Psoas muscle (tissue), 7 donors: ENCODE measurements at regions not wholly inside any gene's neighbourhood (a gene's known extent, or its start where the extent isn't known, plus 50 kb on each side); places are given as distances from the start of the nearest gene placed in this dataset.

Experiments used
- ATAC-seq, 4 donors: fragments of 200-7000 bp; cut with Tn5 transposase; one replicate each; pipeline ENCODE4 v1.9.1; 2020; ENCODE audit warnings: moderate library complexity in 3 of 4, mild to moderate bottlenecking in 2 of 4
- DNase-seq, 2 donors: peaks; one replicate each; pipeline ENCODE4 v3.0.0-alpha.2; 2020
- H3K27ac ChIP-seq: fragments of 200-600 bp; one replicate; pipeline ENCODE4 v1.8.0; 2022
- H3K27me3 ChIP-seq, 3 donors: fragments of 200-600 bp in 1 of 3; one replicate each; pipeline versions ENCODE4 v1.6.1 to v1.8.0; 2013 to 2022; ENCODE audit warnings: low read length in 2 of 3, mild to moderate bottlenecking in 2 of 3, moderate library complexity in 1 of 3; ENCODE audit not compliant: insufficient read depth in 3 of 3
- H3K36me3 ChIP-seq, 2 donors: fragments of 200-600 bp in 1 of 2; one replicate each; pipeline versions ENCODE4 v1.6.1 to v1.8.0; 2013 to 2022; ENCODE audit warnings: low read depth in 1 of 2, mild to moderate bottlenecking in 1 of 2, moderate library complexity in 1 of 2; ENCODE audit not compliant: insufficient read depth in 1 of 2
- H3K4me1 ChIP-seq: fragments of 200-600 bp; one replicate; pipeline ENCODE4 v1.8.0; 2022
- H3K4me3 ChIP-seq: fragments of 200-600 bp; one replicate; pipeline ENCODE4 v1.8.0; 2022; ENCODE audit warnings: mild to moderate bottlenecking
- H3K9me3 ChIP-seq: fragments of 200-600 bp; one replicate; pipeline ENCODE4 v1.8.0; 2022
- WGBS, 3 donors: extraction: QIAGEN DNeasy Blood & Tissue Kit; methylation state at CpG; one replicate each; pipeline versions ENCODE4 v1.1.6 to v1.1.7; 2013; 5-methylcytosine and 5-hydroxymethylcytosine counted together
- intact Hi-C, 2 donors: fragments of 100-400 bp; cut with DNase I; formaldehyde crosslinking; loops; one replicate each; pipeline versions ENCODE4 v1.11.0 to v1.14.2; 2022
- TF ChIP-seq, protein P1 (sequence below): fragments of 200-600 bp; IDR thresholded peaks from one replicate; pipeline ENCODE4 v1.8.0; 2022; ENCODE audit warnings: antibody characterized with exemption
- donor health status: healthy with polysubstance abuse.
- donor health status: DM: no; HTN: no; CAD: no; lungs with moderate emphysema.
- donor health status: Bipolar disorder and iron deficiency.
- donor health status: healthy.
- donor health status: DM: yes; HTN: yes; CAD: no.
- donor health status: DM: no; HTN: no; CAD: no.
- donor health status: DM: yes; HTN: yes; CAD: no.

DNA sequence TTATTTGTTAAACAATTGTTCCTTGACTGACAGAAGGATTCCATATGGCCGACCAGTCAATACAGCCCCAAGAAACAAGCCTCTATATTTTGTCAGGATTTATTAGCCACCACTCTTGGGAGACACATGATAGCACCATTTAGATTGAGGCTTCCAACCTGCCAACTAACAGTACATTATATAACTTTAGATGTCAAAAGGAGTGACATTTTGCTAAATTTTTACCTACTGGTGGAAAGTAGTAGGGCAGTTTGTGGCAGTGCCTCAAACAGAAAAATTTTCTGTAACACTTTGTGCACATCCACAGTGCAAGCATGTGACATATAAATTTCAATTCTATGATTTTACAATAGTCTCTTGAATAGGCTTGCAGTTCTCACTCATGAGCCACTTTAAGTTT, 464.0 kb downstream of the TRIB2 start:
- no peaks in the 10 kb centered on the region for H3K36me3 ChIP-seq

DNA sequence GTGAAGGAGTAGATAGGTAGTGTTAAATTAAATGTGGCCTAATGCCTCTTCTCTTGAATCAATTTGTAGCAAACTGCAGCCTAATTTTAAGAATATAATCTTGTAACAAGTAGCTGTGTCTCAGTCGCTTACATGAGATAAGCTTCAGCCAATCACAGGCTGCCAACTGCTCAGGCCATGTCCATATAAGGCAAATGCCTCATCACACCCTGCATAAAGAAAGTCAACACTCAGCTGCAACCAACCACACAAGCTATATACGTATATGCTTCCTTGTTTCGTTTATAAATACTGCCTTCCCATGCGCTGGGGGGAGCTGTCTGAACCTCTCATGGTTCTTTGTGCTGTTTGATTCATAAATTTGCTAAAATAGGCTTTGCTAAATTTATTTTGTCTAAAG, 476.3 kb downstream of the TRIB2 start:
- intact Hi-C loops: no loop called here
- H3K27ac ChIP-seq: no peak overlapping the region
- no peak for ATAC-seq
- 67 to 75% (median 73%) methylated on average over 4 of the region's 4 CpGs for WGBS, 3 donors
- no peaks in the 10 kb centered on the region for H3K27me3 ChIP-seq
- no peaks in the 10 kb centered on the region for H3K4me1 ChIP-seq
- no peaks in the 10 kb centered on the region for H3K36me3 ChIP-seq
- TF ChIP-seq, protein P1, sequence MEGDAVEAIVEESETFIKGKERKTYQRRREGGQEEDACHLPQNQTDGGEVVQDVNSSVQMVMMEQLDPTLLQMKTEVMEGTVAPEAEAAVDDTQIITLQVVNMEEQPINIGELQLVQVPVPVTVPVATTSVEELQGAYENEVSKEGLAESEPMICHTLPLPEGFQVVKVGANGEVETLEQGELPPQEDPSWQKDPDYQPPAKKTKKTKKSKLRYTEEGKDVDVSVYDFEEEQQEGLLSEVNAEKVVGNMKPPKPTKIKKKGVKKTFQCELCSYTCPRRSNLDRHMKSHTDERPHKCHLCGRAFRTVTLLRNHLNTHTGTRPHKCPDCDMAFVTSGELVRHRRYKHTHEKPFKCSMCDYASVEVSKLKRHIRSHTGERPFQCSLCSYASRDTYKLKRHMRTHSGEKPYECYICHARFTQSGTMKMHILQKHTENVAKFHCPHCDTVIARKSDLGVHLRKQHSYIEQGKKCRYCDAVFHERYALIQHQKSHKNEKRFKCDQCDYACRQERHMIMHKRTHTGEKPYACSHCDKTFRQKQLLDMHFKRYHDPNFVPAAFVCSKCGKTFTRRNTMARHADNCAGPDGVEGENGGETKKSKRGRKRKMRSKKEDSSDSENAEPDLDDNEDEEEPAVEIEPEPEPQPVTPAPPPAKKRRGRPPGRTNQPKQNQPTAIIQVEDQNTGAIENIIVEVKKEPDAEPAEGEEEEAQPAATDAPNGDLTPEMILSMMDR: no peak
- no peak overlapping the region for H3K4me3 ChIP-seq
- no peak for DNase-seq
- H3K9me3 ChIP-seq: no peaks in the 10 kb centered on the region

More for the DNA sequence above, 464.0 kb downstream of the TRIB2 start:
- Histone ChIP-seq H3K9me3 (no peaks in the 10 kb centered on the region), H3K27me3 (no peaks in the 10 kb centered on the region), H3K4me1 (no peaks in the 10 kb centered on the region), H3K4me3 (no peak overlapping the region), H3K27ac (no peak overlapping the region)
- intact Hi-C loops: no loop called here
- ATAC-seq (no peak), DNase-seq (no peak)
- TF ChIP-seq, protein P1: no peak
- 82 to 90% (median 83%) methylated on average over 1 of the region's 1 CpG for WGBS, 3 donors

DNA sequence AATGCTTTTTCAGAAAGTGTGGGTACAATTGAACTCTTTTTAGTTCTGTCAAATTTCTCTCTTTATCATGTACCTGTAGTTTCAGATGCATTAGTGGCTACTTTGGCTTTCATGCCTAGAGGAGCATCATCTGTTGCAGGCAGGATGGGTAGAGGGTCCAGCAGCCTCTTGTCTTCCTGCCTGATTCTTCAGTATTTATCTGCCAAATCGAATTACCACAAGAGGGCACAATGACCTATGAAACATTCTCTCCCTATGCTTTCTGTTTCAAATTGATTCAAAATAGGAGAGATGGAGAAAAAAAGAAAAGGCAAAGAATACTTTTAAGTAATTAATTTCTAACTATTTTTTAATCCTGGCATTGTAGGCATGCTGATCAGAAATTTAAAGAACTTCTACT, 477.2 kb downstream of the TRIB2 start:
- TF ChIP-seq, protein P1: no peak
- H3K27me3 ChIP-seq: no peaks in the 10 kb centered on the region
- no peaks in the 10 kb centered on the region for H3K9me3 ChIP-seq
- intact Hi-C loops: no loop called here
- ATAC-seq (no peak), DNase-seq (no peak)
- no peak overlapping the region for H3K27ac ChIP-seq
- H3K4me3 ChIP-seq: no peak overlapping the region
- H3K4me1 ChIP-seq: no peaks in the 10 kb centered on the region
- no peaks in the 10 kb centered on the region for H3K36me3 ChIP-seq
- 2 to 11% (median 10%) methylated on average over 1 of the region's 1 CpG for WGBS, 3 donors

DNA sequence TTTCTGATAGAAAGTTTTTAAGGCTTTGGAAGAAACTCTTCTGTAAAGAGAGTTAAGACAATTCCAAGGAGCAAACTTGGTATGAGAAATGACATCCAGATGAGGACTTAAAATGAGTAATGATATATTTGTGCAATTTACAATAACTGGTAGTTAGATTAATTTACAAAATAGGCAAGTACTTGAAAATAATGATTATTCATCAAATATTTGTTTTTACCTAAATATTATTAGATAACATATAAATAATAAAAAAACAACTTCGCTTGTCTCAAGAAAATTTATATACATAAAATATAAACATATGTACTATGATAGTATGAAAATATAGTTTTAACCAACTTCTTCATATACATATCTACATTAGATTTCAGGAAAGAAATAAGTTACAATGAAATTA, 478.5 kb downstream of the TRIB2 start:
- TF ChIP-seq, protein P1: no peak
- no peak overlapping the region for H3K4me3 ChIP-seq
- no peaks in the 10 kb centered on the region for H3K36me3 ChIP-seq
- ATAC-seq (no peak), DNase-seq (no peak)
- H3K27me3 ChIP-seq: no peaks in the 10 kb centered on the region
- H3K27ac ChIP-seq: no peak overlapping the region
- intact Hi-C loops: no loop called here
- WGBS, 3 donors: 92 to 100% (median 94%) methylated on average over 1 of the region's 1 CpG
- H3K9me3 ChIP-seq: no peaks in the 10 kb centered on the region
- H3K4me1 ChIP-seq: no peaks in the 10 kb centered on the region

DNA sequence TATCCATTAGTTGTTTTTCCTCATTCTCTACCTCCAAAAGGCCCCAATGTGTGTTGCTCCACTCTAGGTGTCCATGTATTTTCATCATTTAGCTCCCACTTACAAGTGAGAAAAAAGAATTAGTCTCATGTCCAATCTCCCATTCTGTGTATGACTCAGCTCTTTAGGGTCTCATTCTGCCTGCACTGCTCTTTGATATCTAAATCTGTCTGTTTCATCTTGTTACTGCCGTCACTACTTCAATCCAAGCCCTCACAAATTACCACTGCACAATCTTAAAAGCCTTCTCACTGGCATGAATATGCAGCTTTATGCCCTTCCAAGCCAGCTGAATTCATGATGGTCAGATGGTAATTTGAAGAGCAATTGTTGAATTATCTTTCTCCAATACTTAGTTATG, 480.5 kb downstream of the TRIB2 start:
- ATAC-seq (no peak), DNase-seq (no peak)
- H3K9me3 ChIP-seq: no peaks in the 10 kb centered on the region
- intact Hi-C loops: no loop called here
- no peak overlapping the region for H3K27ac ChIP-seq
- 43 to 50% (median 50%) methylated on average over 1 of the region's 1 CpG for WGBS, 3 donors
- no peaks in the 10 kb centered on the region for H3K4me1 ChIP-seq
- no peak overlapping the region for H3K4me3 ChIP-seq
- no peaks in the 10 kb centered on the region for H3K36me3 ChIP-seq
- H3K27me3 ChIP-seq: no peaks in the 10 kb centered on the region
- TF ChIP-seq, protein P1: no peak
